ENCODE measurements at regions not wholly inside any gene's neighbourhood (a gene's known extent, or its start where the extent isn't known, plus 50 kb on each side); places are given as distances from the start of the nearest gene placed in this dataset.

- TF ChIP-seq, protein P1, sequence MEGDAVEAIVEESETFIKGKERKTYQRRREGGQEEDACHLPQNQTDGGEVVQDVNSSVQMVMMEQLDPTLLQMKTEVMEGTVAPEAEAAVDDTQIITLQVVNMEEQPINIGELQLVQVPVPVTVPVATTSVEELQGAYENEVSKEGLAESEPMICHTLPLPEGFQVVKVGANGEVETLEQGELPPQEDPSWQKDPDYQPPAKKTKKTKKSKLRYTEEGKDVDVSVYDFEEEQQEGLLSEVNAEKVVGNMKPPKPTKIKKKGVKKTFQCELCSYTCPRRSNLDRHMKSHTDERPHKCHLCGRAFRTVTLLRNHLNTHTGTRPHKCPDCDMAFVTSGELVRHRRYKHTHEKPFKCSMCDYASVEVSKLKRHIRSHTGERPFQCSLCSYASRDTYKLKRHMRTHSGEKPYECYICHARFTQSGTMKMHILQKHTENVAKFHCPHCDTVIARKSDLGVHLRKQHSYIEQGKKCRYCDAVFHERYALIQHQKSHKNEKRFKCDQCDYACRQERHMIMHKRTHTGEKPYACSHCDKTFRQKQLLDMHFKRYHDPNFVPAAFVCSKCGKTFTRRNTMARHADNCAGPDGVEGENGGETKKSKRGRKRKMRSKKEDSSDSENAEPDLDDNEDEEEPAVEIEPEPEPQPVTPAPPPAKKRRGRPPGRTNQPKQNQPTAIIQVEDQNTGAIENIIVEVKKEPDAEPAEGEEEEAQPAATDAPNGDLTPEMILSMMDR (IDR thresholded peaks at IDR 0.05), result no peak
- TF ChIP-seq POLR2A (IDR thresholded peaks at IDR 0.05), result no peak
Measured at GRCh38 chr10:93221171-93221496, 147.4 kb downstream of the CYP26A1 start.

Measured in gastroesophageal sphincter (tissue), 3 donors.